Ecto neural progenitor cell (in vitro differentiated cells): ENCODE measurements at regions not wholly inside any gene's neighbourhood (a gene's known extent, or its start where the extent isn't known, plus 50 kb on each side); places are given as distances from the start of the nearest gene placed in this dataset.
"Not testable (repeated sequence)": the region's sequence is repeated elsewhere in the genome, so short reads cannot be mapped to it uniquely, and the experiment has no call there.

Experiments used
- DNase-seq: peaks from one replicate; pipeline ENCODE4 v3.0.0-alpha.2; 2018; ENCODE audit warnings: low spot score

- no peak for DNase-seq
Observed at GRCh38 chr6:137656735-137657134, 162.5 kb upstream of the OLIG3 start.

DNA sequence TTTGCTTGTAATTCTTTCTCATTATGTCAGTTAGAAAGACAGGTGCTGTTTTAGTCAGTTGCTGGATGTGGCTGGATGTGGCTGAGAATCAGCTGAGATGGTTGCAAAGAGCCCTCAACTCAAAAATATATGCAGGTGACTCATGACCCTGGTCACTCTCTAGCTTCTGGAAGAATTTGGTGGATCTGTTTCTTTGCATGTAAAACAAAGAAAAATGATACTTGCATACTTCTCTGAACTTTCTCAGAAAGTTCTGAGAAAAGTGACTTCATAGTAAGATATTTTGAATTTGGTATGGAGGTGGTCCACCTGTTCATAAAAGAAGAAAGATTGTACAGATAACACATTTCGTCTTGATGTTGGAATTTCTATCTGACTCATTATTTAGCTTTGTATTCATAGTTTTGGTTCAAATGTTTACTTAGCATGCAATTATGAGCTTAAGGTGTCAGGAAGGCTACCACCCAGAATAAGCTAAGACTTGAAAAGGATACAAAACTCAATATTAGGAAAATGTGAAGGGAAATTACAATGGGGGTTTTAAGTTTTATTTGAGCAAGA, 163.2 kb upstream of the OLIG3 start:
- no peak for DNase-seq

- DNase-seq = no peak
Observed at GRCh38 chr6:137658287-137658686, 164.1 kb upstream of the OLIG3 start.

DNA sequence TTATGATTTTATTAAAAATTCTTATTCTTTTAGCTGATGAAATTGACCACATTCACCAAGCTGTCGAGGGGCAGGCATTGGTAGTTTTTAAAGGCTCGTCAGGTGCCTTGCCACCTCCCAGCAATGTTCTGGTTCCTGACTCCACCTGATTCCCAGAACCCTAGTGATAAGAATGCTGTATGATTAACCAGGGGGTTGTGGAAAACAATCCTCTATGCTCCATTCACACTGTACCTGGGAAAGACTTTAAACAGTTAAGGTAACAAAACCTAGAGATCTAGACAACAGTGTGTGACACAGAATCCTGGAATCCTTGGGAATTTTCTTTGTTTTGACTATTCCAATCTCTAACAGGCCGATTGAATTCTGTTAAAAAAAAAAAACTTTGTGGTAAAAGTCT, 165.7 kb upstream of the OLIG3 start:
- no peak for DNase-seq

DNA sequence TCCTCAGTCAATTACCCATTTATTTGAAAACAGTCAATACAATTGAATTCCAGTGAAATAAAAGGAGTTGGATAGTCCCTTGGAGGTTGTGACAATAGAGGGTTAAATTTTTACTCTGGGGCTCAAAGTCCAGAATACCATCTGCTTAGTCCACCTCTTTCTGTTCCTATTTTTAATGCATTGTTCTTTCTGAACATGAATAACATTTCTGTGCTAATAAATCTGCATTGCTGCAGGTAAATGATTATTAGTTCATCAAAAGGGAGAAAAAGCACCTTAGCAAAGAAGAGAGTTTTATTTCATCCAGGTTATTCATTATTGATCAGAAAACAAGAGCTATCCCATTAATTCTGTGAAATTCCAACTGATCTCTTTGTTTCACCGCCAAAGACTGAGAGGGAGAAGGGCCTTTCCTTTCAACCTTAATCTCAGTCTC, 166.1 kb upstream of the OLIG3 start:
- DNase-seq = no peak

- no peak for DNase-seq
Observed at GRCh38 chr6:137661601-137662000, 167.4 kb upstream of the OLIG3 start.

GRCh38 chr6:137664183-137664582, 170.0 kb upstream of the OLIG3 start:
- no peak for DNase-seq

- no peak for DNase-seq
Observed at GRCh38 chr6:137665342-137665934, 171.2 kb upstream of the OLIG3 start.

DNA sequence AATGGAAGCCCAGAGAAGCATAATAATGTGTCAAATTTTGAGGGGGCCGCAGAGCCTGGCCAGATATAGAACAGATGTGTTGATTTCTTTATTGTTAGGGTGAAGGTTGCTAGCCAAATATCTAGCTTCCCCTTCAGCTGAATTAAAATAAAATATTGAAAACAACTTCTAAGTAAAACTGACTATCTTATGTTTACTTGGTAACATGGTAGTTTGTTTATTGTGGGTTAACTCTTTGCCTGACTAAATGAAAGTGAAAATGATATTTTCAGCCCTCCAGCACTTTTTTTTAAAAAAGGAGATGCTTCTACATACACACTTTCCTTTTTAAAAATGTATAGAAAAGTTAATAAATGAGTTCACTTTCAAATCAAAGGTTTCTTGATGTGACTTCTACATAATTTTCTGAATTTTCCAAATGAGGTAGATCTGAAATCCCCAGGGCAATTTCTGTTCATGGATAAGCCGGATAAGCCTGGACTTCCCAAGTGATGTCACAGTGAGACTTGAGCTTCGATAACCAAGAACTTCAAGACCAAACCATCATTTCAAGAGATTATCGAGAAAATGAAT, 172.1 kb upstream of the OLIG3 start:
- DNase-seq = no peak

- no peak for DNase-seq
Observed at GRCh38 chr6:137673603-137674002, 179.4 kb upstream of the OLIG3 start.

- no peak for DNase-seq
Observed at GRCh38 chr6:137676888-137677287, 182.7 kb upstream of the OLIG3 start.

DNA sequence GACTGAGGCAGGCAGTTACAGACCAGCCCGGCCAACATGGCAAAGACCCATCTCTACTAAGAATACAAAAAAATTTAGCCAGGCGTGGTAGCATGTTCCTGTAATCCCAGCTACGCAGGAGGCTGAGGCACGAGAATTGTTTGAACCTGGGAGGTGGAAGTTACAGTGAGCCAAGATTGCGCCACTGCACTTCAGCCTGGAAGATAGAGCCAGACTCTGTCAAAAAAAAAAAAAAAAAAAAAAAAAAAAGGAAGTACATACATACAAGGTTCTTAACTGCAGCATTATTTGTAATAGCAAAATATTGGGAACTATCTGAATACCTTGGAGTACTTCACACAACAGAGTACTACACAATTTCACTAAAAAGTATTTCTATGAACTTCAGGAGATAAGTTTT, 183.5 kb upstream of the OLIG3 start:
- no peak for DNase-seq

GRCh38 chr6:137678451-137678850, 184.3 kb upstream of the OLIG3 start:
- DNase-seq = no peak

GRCh38 chr6:137680705-137681346, 186.2 kb upstream of the TNFAIP3 start:
- no peak for DNase-seq

DNA sequence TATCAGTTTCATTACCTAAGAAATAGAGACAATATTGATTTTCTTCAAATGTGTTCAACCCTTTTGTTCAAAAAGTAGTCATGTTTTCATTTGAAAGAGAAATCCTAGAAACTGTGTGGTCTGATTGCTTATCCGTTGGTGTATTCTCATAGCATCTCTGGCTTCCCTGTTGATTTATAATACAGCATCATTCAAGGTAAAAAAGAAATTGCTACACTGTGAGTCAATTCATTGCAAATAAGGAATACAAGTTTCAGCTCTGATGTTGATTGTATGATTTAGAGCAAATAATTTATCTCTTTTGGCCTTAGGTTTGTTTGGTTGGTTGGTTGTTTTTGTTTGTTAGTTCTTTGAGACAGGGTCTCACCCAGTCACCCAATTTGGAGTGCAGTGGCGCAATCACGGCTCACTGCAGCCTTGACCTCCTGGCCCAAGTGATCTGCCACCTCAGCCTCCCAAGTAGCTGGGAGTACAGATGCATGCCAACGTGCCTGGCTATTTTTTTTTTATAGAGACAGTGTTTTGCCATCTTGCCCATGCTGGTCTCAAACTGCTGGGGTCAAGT, 185.5 kb upstream of the TNFAIP3 start:
- no peak for DNase-seq

DNA sequence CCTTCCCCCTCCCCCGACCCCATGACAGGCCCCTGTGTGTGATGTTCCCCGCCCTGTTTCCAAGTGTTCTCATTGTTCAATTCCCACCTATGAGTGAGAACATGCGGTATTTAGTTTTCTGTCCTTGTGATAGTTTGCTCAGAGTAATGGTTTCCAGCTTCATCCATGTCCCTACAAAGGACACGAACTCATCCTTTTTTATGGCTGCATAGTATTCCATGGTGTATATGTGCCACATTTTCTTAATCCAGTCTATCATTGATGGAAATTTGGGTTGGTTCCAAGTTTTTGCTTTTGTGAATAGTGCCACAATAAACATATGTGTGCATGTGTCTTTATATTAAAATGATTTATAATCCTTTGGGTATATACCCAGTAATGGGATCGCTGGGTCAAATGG, 184.4 kb upstream of the TNFAIP3 start:
- DNase-seq = not testable (repeated sequence)

DNA sequence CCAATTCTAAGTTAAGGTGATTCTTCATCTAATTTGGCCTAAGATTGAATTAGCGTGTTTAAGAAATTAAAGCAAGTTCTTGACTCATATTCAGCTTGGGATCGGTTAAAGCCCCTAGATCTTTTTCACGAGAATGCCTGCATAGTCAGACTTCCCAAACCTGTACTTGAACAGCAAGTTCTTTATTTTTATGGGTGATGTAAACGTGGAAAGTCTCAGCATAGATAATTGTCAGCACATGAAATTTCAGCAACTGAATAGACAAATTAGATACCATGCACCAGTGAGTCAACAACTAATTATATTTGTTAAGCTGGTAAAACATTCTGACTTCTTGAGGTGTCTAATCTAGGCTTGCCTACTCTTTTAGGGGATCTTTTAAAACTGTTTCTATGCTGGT, 183.1 kb upstream of the TNFAIP3 start:
- no peak for DNase-seq

GRCh38 chr6:137685798-137686375, 181.2 kb upstream of the TNFAIP3 start:
- DNase-seq = no peak

DNA sequence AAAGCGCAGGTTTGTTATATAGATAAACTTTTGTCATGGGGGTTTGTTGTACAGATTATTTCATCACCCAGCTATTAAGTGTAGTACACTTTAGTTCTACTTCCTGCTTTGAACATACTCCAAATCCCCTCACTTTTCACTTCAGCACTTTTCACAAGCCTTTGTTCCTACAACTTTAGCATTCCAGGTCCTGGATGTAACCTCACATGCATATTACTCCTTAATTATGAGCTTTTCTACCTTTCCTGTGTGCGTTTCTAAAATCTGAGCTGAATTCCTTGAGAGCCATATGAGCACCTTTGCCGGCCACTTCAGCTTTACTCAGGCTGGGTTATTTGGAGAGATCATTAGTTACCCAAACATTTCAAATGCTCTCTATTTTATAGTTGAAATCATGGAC, 179.2 kb upstream of the TNFAIP3 start:
- no peak for DNase-seq

DNA sequence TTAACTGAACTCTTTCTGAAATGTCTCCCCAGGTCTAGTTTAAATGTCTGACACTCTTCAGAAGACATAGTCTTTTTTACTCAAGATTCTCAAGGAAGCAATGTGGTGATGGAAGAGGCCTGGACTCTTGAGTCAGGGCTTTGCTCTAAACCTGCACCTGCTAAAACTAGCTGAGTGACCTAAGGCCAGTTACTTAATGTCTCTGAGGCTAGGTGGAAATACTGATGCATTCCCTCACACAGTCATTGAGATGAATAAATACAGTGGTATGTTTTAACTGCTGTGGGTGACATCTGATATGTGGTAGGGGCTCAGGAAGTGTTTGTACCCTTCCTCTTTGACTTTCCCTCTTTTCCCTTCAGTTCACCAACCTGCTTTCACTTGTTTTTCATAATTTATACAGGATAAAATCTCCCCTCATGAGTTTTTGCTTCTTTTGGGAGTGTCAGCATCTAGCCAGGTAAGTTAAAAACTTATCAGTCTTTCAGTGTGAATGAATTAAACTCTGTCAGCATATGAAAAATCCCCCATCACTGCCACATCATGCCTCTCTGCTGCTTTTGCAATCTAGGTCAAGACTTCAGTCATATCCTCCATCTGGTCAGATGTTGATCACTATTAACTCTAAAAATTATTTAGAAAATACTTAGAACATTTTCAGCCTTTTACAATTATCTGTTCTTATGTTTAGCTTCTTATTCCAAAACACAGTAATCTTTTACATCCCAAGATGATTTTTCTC, 178.7 kb upstream of the TNFAIP3 start:
- no peak for DNase-seq

- DNase-seq = no peak
Observed at GRCh38 chr6:137689377-137689776, 177.7 kb upstream of the TNFAIP3 start.

GRCh38 chr6:137690034-137690433, 177.0 kb upstream of the TNFAIP3 start:
- no peak for DNase-seq
